ENCODE measurements at regions not wholly inside any gene's neighbourhood (a gene's known extent, or its start where the extent isn't known, plus 50 kb on each side); places are given as distances from the start of the nearest gene placed in this dataset.

DNA sequence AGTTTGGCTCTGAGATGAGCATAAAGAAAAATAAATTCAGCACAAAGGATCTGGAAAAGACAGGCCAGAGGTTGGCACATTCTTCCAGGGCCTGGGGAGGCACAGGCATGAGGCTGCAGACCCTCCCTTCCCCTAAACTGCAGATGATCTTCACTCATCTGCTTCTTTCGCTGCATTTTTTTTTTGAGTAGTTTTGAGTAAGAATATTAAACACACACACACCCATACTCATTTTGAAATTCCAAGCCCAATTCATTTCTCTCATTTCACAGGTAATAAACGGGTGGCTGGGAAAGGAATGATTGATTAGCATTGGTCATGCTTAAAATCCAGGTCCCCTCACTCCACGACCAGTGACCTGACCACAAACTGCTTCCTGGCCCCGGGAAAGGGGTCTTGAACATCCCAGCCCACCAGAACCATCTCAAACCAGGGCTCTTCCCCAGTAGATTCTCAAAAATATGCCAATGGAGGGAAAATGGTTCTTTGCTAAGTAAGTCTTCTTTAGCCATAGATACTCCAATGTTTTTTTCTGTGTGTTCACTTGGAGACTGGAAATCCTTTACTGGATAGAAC lies 219.6 kb downstream of the ANAPC1 start:
- no TSS peak for BruUV-seq (replicated peaks)
- no peaks in the 10 kb centered on the region for H3K27me3 ChIP-seq (ENCODE audit: low read length)
- CTCF ChIA-PET: no interaction called here
- H3K36me3 ChIP-seq (ENCODE audit: low read depth, low read length): no peaks in the 10 kb centered on the region
- TF ChIP-seq, protein P1, sequence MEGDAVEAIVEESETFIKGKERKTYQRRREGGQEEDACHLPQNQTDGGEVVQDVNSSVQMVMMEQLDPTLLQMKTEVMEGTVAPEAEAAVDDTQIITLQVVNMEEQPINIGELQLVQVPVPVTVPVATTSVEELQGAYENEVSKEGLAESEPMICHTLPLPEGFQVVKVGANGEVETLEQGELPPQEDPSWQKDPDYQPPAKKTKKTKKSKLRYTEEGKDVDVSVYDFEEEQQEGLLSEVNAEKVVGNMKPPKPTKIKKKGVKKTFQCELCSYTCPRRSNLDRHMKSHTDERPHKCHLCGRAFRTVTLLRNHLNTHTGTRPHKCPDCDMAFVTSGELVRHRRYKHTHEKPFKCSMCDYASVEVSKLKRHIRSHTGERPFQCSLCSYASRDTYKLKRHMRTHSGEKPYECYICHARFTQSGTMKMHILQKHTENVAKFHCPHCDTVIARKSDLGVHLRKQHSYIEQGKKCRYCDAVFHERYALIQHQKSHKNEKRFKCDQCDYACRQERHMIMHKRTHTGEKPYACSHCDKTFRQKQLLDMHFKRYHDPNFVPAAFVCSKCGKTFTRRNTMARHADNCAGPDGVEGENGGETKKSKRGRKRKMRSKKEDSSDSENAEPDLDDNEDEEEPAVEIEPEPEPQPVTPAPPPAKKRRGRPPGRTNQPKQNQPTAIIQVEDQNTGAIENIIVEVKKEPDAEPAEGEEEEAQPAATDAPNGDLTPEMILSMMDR (conservative IDR thresholded peaks at IDR 0.05; ENCODE audit: low read depth, low read length): no peak
- TF ChIP-seq EZH2phosphoT487 (IDR thresholded peaks at IDR 0.05; ENCODE audit: borderline replicate concordance, low read length): no peak
- TF ChIP-seq EZH2 (IDR thresholded peaks at IDR 0.05; ENCODE audit: low read length, unreplicated experiment): no peak
- H3K9me3 ChIP-seq (ENCODE audit: low read length): no peaks in the 10 kb centered on the region
- intact Hi-C loops (cut with micrococcal nuclease): no loop called here
- POLR2A ChIA-PET (ENCODE audit: unreplicated experiment): no interaction called here
- no peak overlapping the region for H3K9ac ChIP-seq (ENCODE audit: low read length)
- DNase-seq (no peak), ATAC-seq (no peak)
- H3K4me3 ChIP-seq (ENCODE audit: low read length): no peak overlapping the region
- no peaks in the 10 kb centered on the region for H3K79me2 ChIP-seq (ENCODE audit: low read length)
- H2AFZ ChIP-seq (ENCODE audit: low read length): no peak overlapping the region
- no peak overlapping the region for H3K4me2 ChIP-seq (ENCODE audit: low read length)
- H3K27ac ChIP-seq (ENCODE audit: low read length): no peak overlapping the region
- no peaks in the 10 kb centered on the region for H3F3A ChIP-seq (ENCODE audit: low read length, unreplicated experiment)
- no peaks in the 10 kb centered on the region for H3K9me2 ChIP-seq (replicated peaks; ENCODE audit: low read length)
- no peaks in the 10 kb centered on the region for H4K20me1 ChIP-seq (ENCODE audit: low read length)
- H3K4me1 ChIP-seq (ENCODE audit: insufficient read depth, low read length): peaks cover 45% of the 10 kb centered on the region

DNA sequence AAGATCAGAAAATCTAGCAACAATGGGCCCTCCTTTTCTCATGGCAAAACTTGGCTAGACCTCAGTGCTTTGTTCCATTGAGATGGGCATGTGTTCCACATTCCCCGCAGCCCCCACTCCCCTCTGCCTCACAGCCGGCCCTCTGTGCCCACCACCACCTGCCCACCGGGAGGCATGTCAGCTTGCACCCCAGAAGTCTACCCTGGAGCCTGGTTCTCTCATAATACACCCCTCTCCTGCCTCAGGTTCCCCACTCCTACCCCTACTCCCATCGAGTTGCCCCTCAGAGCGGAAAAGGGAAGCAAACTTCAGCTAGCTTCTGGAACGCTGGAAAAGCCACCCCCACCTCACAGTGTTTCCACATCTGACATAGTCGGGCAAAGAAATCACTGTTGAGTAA lies 219.0 kb downstream of the ANAPC1 start:
- ATAC-seq (no peak), DNase-seq (no peak)
- Histone ChIP-seq H3F3A (ENCODE audit: low read length, unreplicated experiment) (no peaks in the 10 kb centered on the region), H3K79me2 (ENCODE audit: low read length) (no peaks in the 10 kb centered on the region), H3K9me3 (ENCODE audit: low read length) (no peaks in the 10 kb centered on the region), H4K20me1 (ENCODE audit: low read length) (no peaks in the 10 kb centered on the region), H2AFZ (ENCODE audit: low read length) (no peak overlapping the region), H3K27ac (ENCODE audit: low read length) (no peak overlapping the region), H3K4me3 (ENCODE audit: low read length) (no peak overlapping the region), H3K36me3 (ENCODE audit: low read depth, low read length) (no peaks in the 10 kb centered on the region), H3K27me3 (ENCODE audit: low read length) (no peaks in the 10 kb centered on the region), H3K9ac (ENCODE audit: low read length) (no peak overlapping the region), H3K4me2 (ENCODE audit: low read length) (no peak overlapping the region), H3K9me2 (replicated peaks; ENCODE audit: low read length) (no peaks in the 10 kb centered on the region), H3K4me1 (ENCODE audit: insufficient read depth, low read length) (peaks cover 38% of the 10 kb centered on the region)
- POLR2A ChIA-PET (ENCODE audit: unreplicated experiment): no interaction called here
- TF ChIP-seq EZH2phosphoT487 (IDR thresholded peaks at IDR 0.05; ENCODE audit: borderline replicate concordance, low read length): no peak
- TF ChIP-seq, protein P1 (conservative IDR thresholded peaks at IDR 0.05; ENCODE audit: low read depth, low read length): no peak
- no peak for TF ChIP-seq EZH2 (IDR thresholded peaks at IDR 0.05; ENCODE audit: low read length, unreplicated experiment)
- CTCF ChIA-PET: no interaction called here
- intact Hi-C loops (cut with micrococcal nuclease): no loop called here
- BruUV-seq (replicated peaks): no TSS peak

DNA sequence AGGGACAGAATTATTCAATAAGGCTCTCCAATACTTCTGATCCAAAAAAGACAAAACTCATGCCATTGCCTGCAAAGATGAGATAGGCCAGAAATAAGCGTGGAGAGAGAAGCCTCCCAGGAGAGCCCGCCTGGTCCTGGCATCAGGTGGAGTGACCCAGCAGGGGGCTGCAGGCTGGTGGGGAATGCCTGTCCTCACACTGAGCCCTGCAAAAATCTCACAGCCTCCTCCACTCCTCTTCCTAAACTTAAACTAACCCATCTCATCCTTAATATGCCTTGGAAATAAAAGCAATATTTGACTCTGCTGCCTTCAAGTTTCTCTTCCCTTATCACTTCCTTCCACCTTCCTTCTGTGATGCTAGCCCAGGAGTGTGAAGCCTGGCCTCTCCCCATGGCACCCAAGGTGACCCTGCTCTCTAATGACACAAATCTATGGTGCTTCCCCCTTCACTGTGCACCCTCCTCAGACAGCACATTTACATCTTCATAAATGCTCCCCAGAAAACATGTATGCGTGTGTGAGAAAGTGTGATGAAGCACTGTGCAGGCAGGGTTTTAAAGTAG lies 218.4 kb downstream of the ANAPC1 start:
- Histone ChIP-seq H3K9me2 (replicated peaks; ENCODE audit: low read length) (no peaks in the 10 kb centered on the region), H3K36me3 (ENCODE audit: low read depth, low read length) (no peaks in the 10 kb centered on the region), H3K9ac (ENCODE audit: low read length) (no peak overlapping the region), H4K20me1 (ENCODE audit: low read length) (no peaks in the 10 kb centered on the region), H3K4me2 (ENCODE audit: low read length) (no peak overlapping the region), H3F3A (ENCODE audit: low read length, unreplicated experiment) (no peaks in the 10 kb centered on the region), H3K79me2 (ENCODE audit: low read length) (no peaks in the 10 kb centered on the region), H3K27me3 (ENCODE audit: low read length) (no peaks in the 10 kb centered on the region), H3K4me1 (ENCODE audit: insufficient read depth, low read length) (peaks cover 32% of the 10 kb centered on the region), H3K9me3 (ENCODE audit: low read length) (no peaks in the 10 kb centered on the region), H3K4me3 (ENCODE audit: low read length) (no peak overlapping the region), H3K27ac (ENCODE audit: low read length) (no peak overlapping the region), H2AFZ (ENCODE audit: low read length) (no peak overlapping the region)
- TF ChIP-seq, protein P1 (conservative IDR thresholded peaks at IDR 0.05; ENCODE audit: low read depth, low read length): no peak
- no peak for TF ChIP-seq EZH2phosphoT487 (IDR thresholded peaks at IDR 0.05; ENCODE audit: borderline replicate concordance, low read length)
- no peak for TF ChIP-seq EZH2 (IDR thresholded peaks at IDR 0.05; ENCODE audit: low read length, unreplicated experiment)
- intact Hi-C loops (cut with micrococcal nuclease): no loop called here
- DNase-seq (no peak), ATAC-seq (no peak)
- CTCF ChIA-PET: no interaction called here
- POLR2A ChIA-PET (ENCODE audit: unreplicated experiment): no interaction called here
- BruUV-seq (replicated peaks): no TSS peak

Data from PC-3 (cell line).